WTC11 (cell line): ENCODE measurements at regions not wholly inside any gene's neighbourhood (a gene's known extent, or its start where the extent isn't known, plus 50 kb on each side); places are given as distances from the start of the nearest gene placed in this dataset.

Source experiments
- ATAC-seq: fragments of 200-7000 bp; cut with Tn5 transposase; 2 replicates; pipeline ENCODE4 v1.10.0; 2021; ENCODE audit warnings: mild to moderate bottlenecking, moderate library complexity
- CTCF ChIA-PET: fragments of 300-600 bp; sonication (Branson Sonifier 250); formaldehyde crosslinking; loops from one replicate; lab custom pipeline; 2021; ENCODE audit warnings: antibody characterized with exemption; lab: Charles Lee
- POLR2A ChIA-PET: fragments of 350-600 bp; sonication (Branson Sonifier 250); formaldehyde crosslinking; loops from one replicate; lab custom pipeline; 2021; ENCODE audit warnings: antibody characterized with exemption; lab: Charles Lee
- DNase-seq: peaks from one replicate; pipeline ENCODE4 v3.0.0; 2021; ENCODE audit warnings: low spot score
- H3K27ac Mint-ChIP-seq: 2 replicates; pipeline ENCODE4 v1.8.0; 2021; ENCODE audit warnings: mixed read lengths
- H3K27me3 Mint-ChIP-seq: 2 replicates; pipeline ENCODE4 v1.8.0; 2021; ENCODE audit warnings: low read depth, mild to moderate bottlenecking, moderate library complexity, mixed read lengths
- H3K36me3 Mint-ChIP-seq: 2 replicates; pipeline ENCODE4 v1.8.0; 2021; ENCODE audit warnings: mixed read lengths
- H3K4me1 Mint-ChIP-seq: 2 replicates; pipeline ENCODE4 v1.8.0; 2022; ENCODE audit warnings: mixed read lengths
- H3K4me3 Mint-ChIP-seq: 2 replicates; pipeline ENCODE4 v1.8.0; 2021; ENCODE audit warnings: mild to moderate bottlenecking, moderate library complexity, mixed read lengths
- H3K9me3 Mint-ChIP-seq: 2 replicates; pipeline ENCODE4 v1.8.0; 2021; ENCODE audit warnings: mixed read lengths
- ATF1 ChIP-seq: sonication (generic); formaldehyde crosslinking; IDR thresholded peaks from 2 replicates; pipeline ENCODE4 v1.8.1; 2023; ENCODE audit warnings: mild to moderate bottlenecking, moderate library complexity, missing genetic modification reagents
- CREB1 ChIP-seq: sonication (generic); formaldehyde crosslinking; IDR thresholded peaks from 2 replicates; pipeline ENCODE4 v1.8.0; 2023; ENCODE audit warnings: mild to moderate bottlenecking, missing genetic modification reagents
- ELF4 ChIP-seq: sonication (generic); formaldehyde crosslinking; IDR thresholded peaks from 2 replicates; pipeline ENCODE4 v1.8.1; 2022; ENCODE audit warnings: low read depth, mild to moderate bottlenecking, moderate library complexity, missing genetic modification reagents
- GABPB1 ChIP-seq: sonication (generic); formaldehyde crosslinking; IDR thresholded peaks from 2 replicates; pipeline ENCODE4 v1.8.1; 2023; ENCODE audit warnings: mild to moderate bottlenecking, missing genetic modification reagents
- KAT7 ChIP-seq: sonication (generic); formaldehyde crosslinking; IDR thresholded peaks from 2 replicates; pipeline ENCODE4 v1.8.1; 2023; ENCODE audit warnings: missing genetic modification reagents, mild to moderate bottlenecking, borderline replicate concordance
- TP53 ChIP-seq: sonication (generic); formaldehyde crosslinking; IDR thresholded peaks from 2 replicates; pipeline ENCODE4 v1.8.1; 2023; ENCODE audit warnings: mild to moderate bottlenecking, missing genetic modification reagents
- ZNF396 ChIP-seq: fragments of 250-450 bp; sonication (Bioruptor Pico); IDR thresholded peaks from 2 replicates; pipeline ENCODE4 v1.8.0; 2021; ENCODE audit warnings: mild to moderate bottlenecking, moderate library complexity, borderline replicate concordance
- TF ChIP-seq, protein P1 (sequence below): sonication (generic); formaldehyde crosslinking; conservative IDR thresholded peaks from 2 replicates; pipeline ENCODE4 v1.8.1; 2023; ENCODE audit warnings: mild to moderate bottlenecking, low read depth, missing genetic modification reagents, moderate library complexity
- TF ChIP-seq, protein P2 (sequence below): sonication (generic); formaldehyde crosslinking; IDR thresholded peaks from 2 replicates; pipeline ENCODE4 v1.8.1; 2023; ENCODE audit warnings: mild to moderate bottlenecking, missing genetic modification reagents, moderate library complexity
- TF ChIP-seq, protein P3 (sequence below): sonication (generic); formaldehyde crosslinking; IDR thresholded peaks from 2 replicates; pipeline ENCODE4 v1.8.0; 2022; ENCODE audit warnings: mild to moderate bottlenecking, missing genetic modification reagents
- TF ChIP-seq, protein P4 (sequence below): fragments of 250-450 bp; sonication (Bioruptor Pico); IDR thresholded peaks from 2 replicates; pipeline ENCODE4 v2.1.2; 2022; ENCODE audit warnings: mild to moderate bottlenecking, moderate library complexity
- TF ChIP-seq, protein P5 (sequence below): sonication (generic); formaldehyde crosslinking; IDR thresholded peaks from 2 replicates; pipeline ENCODE4 v1.8.1; 2023; ENCODE audit warnings: mild to moderate bottlenecking, missing genetic modification reagents, moderate library complexity
- TF ChIP-seq, protein P6 (sequence below): fragments of 250-450 bp; sonication (Bioruptor Pico); IDR thresholded peaks from 2 replicates; pipeline ENCODE4 v1.9.0; 2021; ENCODE audit warnings: mild to moderate bottlenecking, borderline replicate concordance

DNA sequence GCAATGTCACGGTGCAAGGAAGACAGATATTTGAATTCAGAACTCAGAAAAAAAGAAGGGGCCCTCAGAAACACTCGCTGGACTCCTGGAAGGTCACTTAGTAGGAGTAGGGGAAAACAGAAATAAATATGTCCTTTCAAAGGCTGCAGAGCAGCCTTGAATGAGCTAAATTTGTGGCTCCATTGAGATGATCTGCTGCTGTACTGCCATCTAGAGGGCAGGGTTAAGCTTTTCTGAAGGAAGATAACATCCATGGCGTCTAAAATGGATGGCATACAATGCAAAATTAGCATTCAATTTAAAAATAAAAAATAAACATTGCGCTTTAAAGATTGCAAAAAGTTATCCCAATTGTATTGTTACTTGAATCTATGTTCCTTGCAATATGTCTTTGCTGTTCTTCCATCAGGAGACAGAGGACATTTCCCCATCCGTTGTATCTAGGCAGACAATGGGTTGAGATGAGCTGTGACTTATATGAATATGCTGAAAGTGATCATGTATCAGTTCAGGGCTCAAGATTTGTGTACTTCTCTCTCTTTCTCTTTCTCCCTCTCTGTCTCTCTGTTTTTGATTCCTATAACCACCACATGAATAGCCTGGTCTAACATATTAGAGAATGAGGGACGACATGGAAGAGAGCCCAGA is 642.2 kb downstream of the SH2D4B start (continued):
- no peak for TF ChIP-seq CREB1 (CRISPR knock-in tag)
- no peak for TF ChIP-seq GABPB1 (CRISPR knock-in tag)

DNA sequence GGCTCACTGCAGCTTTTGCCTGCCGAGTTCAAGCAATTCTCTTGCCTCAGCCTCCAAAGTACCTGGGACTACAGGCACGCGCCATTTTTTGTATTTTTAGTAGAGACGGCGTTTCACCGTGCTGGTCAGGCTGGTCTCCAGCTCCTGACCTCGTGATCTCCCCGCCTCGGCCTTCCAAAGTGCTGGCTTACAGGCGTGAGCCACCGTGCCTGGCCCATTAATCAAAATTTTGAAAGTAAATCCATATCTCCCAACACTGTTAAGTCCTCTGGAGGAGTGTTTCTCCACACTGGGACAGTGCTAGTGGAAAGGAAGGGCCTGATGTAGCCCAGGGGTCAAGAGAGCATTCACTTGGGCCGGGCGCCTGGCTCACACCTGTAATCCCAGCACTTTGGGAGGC is 644.6 kb downstream of the SH2D4B start:
- H3K27me3 Mint-ChIP-seq = no peaks in the 10 kb centered on the region
- no peak for ATAC-seq
- H3K36me3 Mint-ChIP-seq = peaks cover 7% of the 10 kb centered on the region
- TF ChIP-seq ELF4 (CRISPR knock-in tag) (no peak), ZNF396 (CRISPR knock-in tag) (no peak)
- TF ChIP-seq, protein P1, sequence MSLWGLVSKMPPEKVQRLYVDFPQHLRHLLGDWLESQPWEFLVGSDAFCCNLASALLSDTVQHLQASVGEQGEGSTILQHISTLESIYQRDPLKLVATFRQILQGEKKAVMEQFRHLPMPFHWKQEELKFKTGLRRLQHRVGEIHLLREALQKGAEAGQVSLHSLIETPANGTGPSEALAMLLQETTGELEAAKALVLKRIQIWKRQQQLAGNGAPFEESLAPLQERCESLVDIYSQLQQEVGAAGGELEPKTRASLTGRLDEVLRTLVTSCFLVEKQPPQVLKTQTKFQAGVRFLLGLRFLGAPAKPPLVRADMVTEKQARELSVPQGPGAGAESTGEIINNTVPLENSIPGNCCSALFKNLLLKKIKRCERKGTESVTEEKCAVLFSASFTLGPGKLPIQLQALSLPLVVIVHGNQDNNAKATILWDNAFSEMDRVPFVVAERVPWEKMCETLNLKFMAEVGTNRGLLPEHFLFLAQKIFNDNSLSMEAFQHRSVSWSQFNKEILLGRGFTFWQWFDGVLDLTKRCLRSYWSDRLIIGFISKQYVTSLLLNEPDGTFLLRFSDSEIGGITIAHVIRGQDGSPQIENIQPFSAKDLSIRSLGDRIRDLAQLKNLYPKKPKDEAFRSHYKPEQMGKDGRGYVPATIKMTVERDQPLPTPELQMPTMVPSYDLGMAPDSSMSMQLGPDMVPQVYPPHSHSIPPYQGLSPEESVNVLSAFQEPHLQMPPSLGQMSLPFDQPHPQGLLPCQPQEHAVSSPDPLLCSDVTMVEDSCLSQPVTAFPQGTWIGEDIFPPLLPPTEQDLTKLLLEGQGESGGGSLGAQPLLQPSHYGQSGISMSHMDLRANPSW = no peak
- TF ChIP-seq, protein P2, sequence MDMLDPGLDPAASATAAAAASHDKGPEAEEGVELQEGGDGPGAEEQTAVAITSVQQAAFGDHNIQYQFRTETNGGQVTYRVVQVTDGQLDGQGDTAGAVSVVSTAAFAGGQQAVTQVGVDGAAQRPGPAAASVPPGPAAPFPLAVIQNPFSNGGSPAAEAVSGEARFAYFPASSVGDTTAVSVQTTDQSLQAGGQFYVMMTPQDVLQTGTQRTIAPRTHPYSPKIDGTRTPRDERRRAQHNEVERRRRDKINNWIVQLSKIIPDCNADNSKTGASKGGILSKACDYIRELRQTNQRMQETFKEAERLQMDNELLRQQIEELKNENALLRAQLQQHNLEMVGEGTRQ (CRISPR knock-in tag) = no peak
- TF ChIP-seq, protein P3, sequence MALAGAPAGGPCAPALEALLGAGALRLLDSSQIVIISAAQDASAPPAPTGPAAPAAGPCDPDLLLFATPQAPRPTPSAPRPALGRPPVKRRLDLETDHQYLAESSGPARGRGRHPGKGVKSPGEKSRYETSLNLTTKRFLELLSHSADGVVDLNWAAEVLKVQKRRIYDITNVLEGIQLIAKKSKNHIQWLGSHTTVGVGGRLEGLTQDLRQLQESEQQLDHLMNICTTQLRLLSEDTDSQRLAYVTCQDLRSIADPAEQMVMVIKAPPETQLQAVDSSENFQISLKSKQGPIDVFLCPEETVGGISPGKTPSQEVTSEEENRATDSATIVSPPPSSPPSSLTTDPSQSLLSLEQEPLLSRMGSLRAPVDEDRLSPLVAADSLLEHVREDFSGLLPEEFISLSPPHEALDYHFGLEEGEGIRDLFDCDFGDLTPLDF = no peak
- no peak for DNase-seq
- H3K27ac Mint-ChIP-seq = no peak overlapping the region
- CTCF ChIA-PET = no interaction called here
- no peak overlapping the region for H3K4me3 Mint-ChIP-seq
- POLR2A ChIA-PET = no interaction called here
- H3K4me1 Mint-ChIP-seq = peaks cover 10% of the 10 kb centered on the region
- peaks cover 9% of the 10 kb centered on the region for H3K9me3 Mint-ChIP-seq

DNA sequence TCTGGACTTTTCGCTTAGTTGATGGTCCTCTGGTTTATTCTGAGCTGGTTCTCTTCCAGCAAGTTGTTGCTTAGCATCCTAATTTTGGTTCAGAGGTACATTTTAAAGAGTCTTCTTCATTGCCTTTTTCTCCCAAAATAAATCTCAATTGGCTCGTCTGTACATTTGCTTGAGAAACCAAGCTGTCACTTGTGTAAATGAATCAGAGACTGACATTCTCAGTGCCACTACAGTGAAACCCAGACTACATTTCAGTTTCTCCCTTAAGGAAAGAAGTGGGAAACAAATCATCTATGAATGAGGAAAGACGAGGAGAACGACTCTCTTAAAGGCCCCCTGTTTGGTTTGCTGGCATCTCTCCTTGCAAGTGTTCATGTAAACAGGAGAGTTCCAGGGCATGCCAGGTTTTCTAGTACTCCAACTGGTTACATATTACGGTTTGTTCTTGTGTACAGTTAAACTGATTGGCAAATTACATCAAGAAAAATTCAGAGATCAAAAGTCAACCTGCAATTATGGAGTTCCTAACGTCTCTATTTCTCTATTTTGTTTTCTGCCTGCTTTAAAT is 654.6 kb downstream of the SH2D4B start:
- Mint-ChIP-seq H3K4me3 (no peak overlapping the region), H3K27ac (no peak overlapping the region)
- CTCF ChIA-PET = interaction anchor here (2.1 kb wide), 1 partner anchor 13 kb away, joined by 17 read pairs; no protein-coding TSS in a partner anchor

More for the DNA sequence above, 654.6 kb downstream of the SH2D4B start:
- no peak for DNase-seq
- H3K27me3 Mint-ChIP-seq = no peaks in the 10 kb centered on the region
- peaks cover 6% of the 10 kb centered on the region for H3K9me3 Mint-ChIP-seq
- ATAC-seq = no peak
- POLR2A ChIA-PET = no interaction called here
- H3K4me1 Mint-ChIP-seq = peaks cover 12% of the 10 kb centered on the region
- TF ChIP-seq, protein P4, sequence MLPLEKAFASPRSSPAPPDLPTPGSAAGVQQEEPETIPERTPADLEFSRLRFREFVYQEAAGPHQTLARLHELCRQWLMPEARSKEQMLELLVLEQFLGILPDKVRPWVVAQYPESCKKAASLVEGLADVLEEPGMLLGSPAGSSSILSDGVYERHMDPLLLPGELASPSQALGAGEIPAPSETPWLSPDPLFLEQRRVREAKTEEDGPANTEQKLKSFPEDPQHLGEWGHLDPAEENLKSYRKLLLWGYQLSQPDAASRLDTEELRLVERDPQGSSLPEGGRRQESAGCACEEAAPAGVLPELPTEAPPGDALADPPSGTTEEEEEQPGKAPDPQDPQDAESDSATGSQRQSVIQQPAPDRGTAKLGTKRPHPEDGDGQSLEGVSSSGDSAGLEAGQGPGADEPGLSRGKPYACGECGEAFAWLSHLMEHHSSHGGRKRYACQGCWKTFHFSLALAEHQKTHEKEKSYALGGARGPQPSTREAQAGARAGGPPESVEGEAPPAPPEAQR (CRISPR knock-in tag) = no peak
- TF ChIP-seq, protein P5, sequence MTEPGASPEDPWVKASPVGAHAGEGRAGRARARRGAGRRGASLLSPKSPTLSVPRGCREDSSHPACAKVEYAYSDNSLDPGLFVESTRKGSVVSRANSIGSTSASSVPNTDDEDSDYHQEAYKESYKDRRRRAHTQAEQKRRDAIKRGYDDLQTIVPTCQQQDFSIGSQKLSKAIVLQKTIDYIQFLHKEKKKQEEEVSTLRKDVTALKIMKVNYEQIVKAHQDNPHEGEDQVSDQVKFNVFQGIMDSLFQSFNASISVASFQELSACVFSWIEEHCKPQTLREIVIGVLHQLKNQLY (CRISPR knock-in tag) = no peak
- TF ChIP-seq ATF1 (CRISPR knock-in tag) = no peak
- TF ChIP-seq TP53 (CRISPR knock-in tag) = no peak
- TF ChIP-seq, protein P6, sequence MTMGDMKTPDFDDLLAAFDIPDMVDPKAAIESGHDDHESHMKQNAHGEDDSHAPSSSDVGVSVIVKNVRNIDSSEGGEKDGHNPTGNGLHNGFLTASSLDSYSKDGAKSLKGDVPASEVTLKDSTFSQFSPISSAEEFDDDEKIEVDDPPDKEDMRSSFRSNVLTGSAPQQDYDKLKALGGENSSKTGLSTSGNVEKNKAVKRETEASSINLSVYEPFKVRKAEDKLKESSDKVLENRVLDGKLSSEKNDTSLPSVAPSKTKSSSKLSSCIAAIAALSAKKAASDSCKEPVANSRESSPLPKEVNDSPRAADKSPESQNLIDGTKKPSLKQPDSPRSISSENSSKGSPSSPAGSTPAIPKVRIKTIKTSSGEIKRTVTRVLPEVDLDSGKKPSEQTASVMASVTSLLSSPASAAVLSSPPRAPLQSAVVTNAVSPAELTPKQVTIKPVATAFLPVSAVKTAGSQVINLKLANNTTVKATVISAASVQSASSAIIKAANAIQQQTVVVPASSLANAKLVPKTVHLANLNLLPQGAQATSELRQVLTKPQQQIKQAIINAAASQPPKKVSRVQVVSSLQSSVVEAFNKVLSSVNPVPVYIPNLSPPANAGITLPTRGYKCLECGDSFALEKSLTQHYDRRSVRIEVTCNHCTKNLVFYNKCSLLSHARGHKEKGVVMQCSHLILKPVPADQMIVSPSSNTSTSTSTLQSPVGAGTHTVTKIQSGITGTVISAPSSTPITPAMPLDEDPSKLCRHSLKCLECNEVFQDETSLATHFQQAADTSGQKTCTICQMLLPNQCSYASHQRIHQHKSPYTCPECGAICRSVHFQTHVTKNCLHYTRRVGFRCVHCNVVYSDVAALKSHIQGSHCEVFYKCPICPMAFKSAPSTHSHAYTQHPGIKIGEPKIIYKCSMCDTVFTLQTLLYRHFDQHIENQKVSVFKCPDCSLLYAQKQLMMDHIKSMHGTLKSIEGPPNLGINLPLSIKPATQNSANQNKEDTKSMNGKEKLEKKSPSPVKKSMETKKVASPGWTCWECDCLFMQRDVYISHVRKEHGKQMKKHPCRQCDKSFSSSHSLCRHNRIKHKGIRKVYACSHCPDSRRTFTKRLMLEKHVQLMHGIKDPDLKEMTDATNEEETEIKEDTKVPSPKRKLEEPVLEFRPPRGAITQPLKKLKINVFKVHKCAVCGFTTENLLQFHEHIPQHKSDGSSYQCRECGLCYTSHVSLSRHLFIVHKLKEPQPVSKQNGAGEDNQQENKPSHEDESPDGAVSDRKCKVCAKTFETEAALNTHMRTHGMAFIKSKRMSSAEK (CRISPR knock-in tag) = no peak
- TF ChIP-seq KAT7 (CRISPR knock-in tag) = no peak
- H3K36me3 Mint-ChIP-seq = no peaks in the 10 kb centered on the region
